ENCODE measurements at regions not wholly inside any gene's neighbourhood (a gene's known extent, or its start where the extent isn't known, plus 50 kb on each side); places are given as distances from the start of the nearest gene placed in this dataset.

- TF ChIP-seq, protein P1, sequence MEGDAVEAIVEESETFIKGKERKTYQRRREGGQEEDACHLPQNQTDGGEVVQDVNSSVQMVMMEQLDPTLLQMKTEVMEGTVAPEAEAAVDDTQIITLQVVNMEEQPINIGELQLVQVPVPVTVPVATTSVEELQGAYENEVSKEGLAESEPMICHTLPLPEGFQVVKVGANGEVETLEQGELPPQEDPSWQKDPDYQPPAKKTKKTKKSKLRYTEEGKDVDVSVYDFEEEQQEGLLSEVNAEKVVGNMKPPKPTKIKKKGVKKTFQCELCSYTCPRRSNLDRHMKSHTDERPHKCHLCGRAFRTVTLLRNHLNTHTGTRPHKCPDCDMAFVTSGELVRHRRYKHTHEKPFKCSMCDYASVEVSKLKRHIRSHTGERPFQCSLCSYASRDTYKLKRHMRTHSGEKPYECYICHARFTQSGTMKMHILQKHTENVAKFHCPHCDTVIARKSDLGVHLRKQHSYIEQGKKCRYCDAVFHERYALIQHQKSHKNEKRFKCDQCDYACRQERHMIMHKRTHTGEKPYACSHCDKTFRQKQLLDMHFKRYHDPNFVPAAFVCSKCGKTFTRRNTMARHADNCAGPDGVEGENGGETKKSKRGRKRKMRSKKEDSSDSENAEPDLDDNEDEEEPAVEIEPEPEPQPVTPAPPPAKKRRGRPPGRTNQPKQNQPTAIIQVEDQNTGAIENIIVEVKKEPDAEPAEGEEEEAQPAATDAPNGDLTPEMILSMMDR (IDR thresholded peaks at IDR 0.05) = no peak
- no peak for TF ChIP-seq POLR2A (IDR thresholded peaks at IDR 0.05)
These were observed 296.6 kb upstream of the DAB2 start for GRCh38 chr5:39721394-39721793.

Measured in heart left ventricle (tissue), 13 donors.